GM20000 (cell line): ENCODE measurements at regions not wholly inside any gene's neighbourhood (a gene's known extent, or its start where the extent isn't known, plus 50 kb on each side); places are given as distances from the start of the nearest gene placed in this dataset.

ENCODE experiments used
- DNase-seq: peaks from one replicate; pipeline ENCODE4 v3.0.0; 2012; ENCODE audit warnings: low spot score
- CTCF ChIP-seq: IDR thresholded peaks from 2 replicates; pipeline ENCODE4 v1.5.1; 2012; ENCODE audit warnings: mild to moderate bottlenecking, control low read depth; ENCODE audit errors: extremely low read depth, missing control alignments

GRCh38 chr21:41580758-41581554, 73.0 kb upstream of the TMPRSS2 start:
- no peak for TF ChIP-seq CTCF
- no peak for DNase-seq

DNA sequence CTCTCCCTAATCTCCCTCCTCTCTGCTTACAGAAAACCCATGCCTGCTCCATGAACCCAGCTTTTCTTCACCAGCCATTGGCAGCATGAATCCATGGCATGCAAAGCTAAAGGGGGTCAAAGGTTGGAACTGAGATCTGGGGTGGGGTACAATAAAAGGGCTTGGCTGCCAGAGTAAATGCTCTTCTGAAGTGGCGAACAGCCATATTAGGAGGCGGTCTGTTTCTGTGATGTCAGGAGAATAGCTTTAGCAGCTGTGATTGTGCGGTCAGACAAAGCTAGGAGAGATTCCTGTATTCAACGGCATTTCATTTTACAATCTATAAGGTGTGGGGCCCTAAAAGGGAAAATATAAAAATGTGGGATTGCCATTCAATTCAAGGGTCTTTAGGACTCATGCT, 71.7 kb upstream of the TMPRSS2 start:
- no peak for DNase-seq
- TF ChIP-seq CTCF, result no peak

- no peak for TF ChIP-seq CTCF
- DNase-seq, result no peak
Observed at GRCh38 chr21:41578716-41579115, 70.8 kb upstream of the TMPRSS2 start.

DNA sequence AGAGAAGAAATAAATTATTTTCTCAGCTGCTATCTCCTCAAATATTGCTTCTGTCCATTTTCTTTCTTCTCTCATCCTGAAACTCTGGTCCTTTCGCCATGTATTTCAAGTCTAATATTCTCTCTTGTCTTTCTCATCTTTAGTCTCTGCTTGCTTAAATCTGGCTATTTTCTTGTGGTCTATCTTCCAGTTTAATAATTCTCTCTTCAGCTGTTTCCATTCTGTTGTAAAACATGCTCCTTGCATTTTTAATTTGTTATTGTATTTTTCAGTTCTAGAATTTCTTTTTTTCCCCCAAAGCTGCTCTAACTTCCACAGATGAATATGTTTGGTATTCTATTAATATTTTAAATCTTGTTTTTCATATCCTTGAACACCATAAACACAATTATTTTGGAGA, 70.1 kb upstream of the TMPRSS2 start:
- no peak for TF ChIP-seq CTCF
- no peak for DNase-seq

DNA sequence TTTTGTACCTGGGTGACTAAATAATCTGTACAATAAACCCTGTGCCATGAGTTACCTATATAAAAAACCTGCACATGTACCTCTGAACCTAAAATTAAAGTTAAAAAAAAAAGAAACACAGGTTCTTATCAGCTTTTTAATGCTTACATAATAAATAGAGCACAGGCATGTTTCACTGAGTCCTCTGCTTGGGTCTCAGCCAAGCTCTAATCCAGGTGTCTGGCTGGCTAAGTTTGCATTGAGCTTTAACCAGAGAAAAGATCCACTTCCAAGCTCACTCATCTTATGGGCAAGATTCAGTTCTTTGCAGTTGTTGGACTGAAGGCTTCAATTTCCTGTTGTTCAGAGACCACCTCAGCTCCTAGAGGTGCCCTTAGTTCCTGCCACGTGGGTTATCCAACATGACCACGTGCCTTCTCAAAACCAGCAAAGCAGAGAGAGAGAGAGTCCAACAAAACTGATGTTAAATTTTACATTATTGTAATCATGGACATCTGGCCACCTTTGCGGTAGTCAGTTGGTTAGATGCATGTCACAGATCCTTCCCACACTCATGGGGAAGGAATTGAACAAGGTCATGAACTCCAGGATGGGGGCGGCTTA, 68.2 kb upstream of the TMPRSS2 start:
- no peak for TF ChIP-seq CTCF
- DNase-seq, result no peak

GRCh38 chr21:41573902-41574690, 66.1 kb upstream of the TMPRSS2 start:
- no peak for TF ChIP-seq CTCF
- no peak for DNase-seq

DNA sequence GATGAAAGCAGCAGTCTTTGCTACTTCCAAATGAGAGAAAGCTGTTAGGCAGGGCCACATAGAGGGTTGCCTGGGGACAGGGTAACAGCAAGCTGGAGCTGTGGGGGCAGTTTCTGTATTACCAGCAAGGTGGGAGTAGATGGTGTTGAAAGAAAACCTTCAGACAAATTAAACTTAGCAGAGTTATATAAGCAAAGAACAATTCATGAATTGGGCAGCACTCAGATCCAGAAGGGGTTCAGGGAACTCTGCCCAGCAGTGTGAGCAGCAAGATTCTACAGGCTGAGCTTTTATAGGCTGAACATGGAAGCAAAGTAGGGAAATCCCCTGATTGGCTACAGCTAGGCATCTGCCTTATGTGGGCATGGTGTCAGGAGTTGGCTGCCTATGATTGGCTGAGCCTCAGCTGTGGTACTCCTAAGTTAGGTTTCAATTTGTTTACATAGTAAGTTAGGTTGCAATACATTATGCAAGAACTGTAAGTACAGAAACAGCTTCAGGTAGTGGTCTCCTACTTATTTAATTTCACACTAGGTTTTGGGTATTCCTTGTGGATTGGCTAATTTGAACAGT, 64.1 kb upstream of the TMPRSS2 start:
- DNase-seq, result no peak
- TF ChIP-seq CTCF, result no peak
